Astrocyte (in vitro differentiated cells and primary cell): ENCODE measurements at regions not wholly inside any gene's neighbourhood (a gene's known extent, or its start where the extent isn't known, plus 50 kb on each side); places are given as distances from the start of the nearest gene placed in this dataset.

Experiments used
- DNase-seq: peaks from one replicate; pipeline ENCODE4 v3.0.0-alpha.2; 2010; ENCODE audit warnings: low read depth
- FAIRE-seq: peaks from 2 replicates; lab custom pipeline; 2011; peaks lifted over from hg19 to GRCh38; lab: Jason Lieb, UNC
- H2AFZ ChIP-seq: 2 replicates; pipeline ENCODE4 v1.6.0; 2012; ENCODE audit warnings: low read depth, low read length, inconsistent platforms
- H3K27ac ChIP-seq: 2 replicates; pipeline ENCODE4 v1.5.1; 2011; ENCODE audit warnings: low read depth, low read length, inconsistent platforms
- H3K27me3 ChIP-seq: 2 replicates; pipeline ENCODE4 v1.6.0; 2011; ENCODE audit warnings: low read length, inconsistent platforms; ENCODE audit not compliant: insufficient read depth
- H3K36me3 ChIP-seq: 2 replicates; pipeline ENCODE4 v1.5.1; 2011; ENCODE audit warnings: low read length, inconsistent platforms; ENCODE audit not compliant: insufficient read depth
- H3K4me1 ChIP-seq: 2 replicates; pipeline ENCODE4 v1.5.1; 2011; ENCODE audit warnings: low read length, inconsistent platforms; ENCODE audit not compliant: insufficient read depth
- H3K4me2 ChIP-seq: 2 replicates; pipeline ENCODE4 v1.6.0; 2012; ENCODE audit warnings: low read length, inconsistent platforms
- H3K4me3 ChIP-seq: 2 replicates; pipeline ENCODE4 v1.5.1; 2011; ENCODE audit warnings: low read depth, mild to moderate bottlenecking, low read length, inconsistent platforms; ENCODE audit not compliant: insufficient read depth
- H3K79me2 ChIP-seq: 2 replicates; pipeline ENCODE4 v1.6.0; 2012; ENCODE audit warnings: mild to moderate bottlenecking, low read length, inconsistent platforms; ENCODE audit not compliant: insufficient read depth
- H3K9ac ChIP-seq: 2 replicates; pipeline ENCODE4 v1.6.0; 2012; ENCODE audit warnings: mild to moderate bottlenecking, low read length, inconsistent platforms
- H3K9me3 ChIP-seq: 2 replicates; pipeline ENCODE4 v1.5.1; 2012; ENCODE audit warnings: low read depth, mild to moderate bottlenecking, low read length, inconsistent platforms; ENCODE audit not compliant: insufficient read depth
- H4K20me1 ChIP-seq: 2 replicates; pipeline ENCODE4 v1.6.0; 2012; ENCODE audit warnings: low read length, inconsistent platforms; ENCODE audit not compliant: insufficient read depth
- H3K27ac Mint-ChIP-seq: one replicate; pipeline ENCODE4 v1.8.0; 2021; ENCODE audit warnings: mild to moderate bottlenecking, mixed read lengths; ENCODE audit not compliant: unreplicated experiment
- H3K27me3 Mint-ChIP-seq: one replicate; pipeline ENCODE4 v1.8.0; 2021; ENCODE audit warnings: low read depth, mixed read lengths; ENCODE audit not compliant: unreplicated experiment
- H3K36me3 Mint-ChIP-seq: one replicate; pipeline ENCODE4 v1.8.0; 2021; ENCODE audit warnings: low read depth, mixed read lengths; ENCODE audit not compliant: unreplicated experiment
- H3K4me1 Mint-ChIP-seq: one replicate; pipeline ENCODE4 v1.8.0; 2021; ENCODE audit warnings: low read depth, mixed read lengths; ENCODE audit not compliant: unreplicated experiment
- H3K4me3 Mint-ChIP-seq: one replicate; pipeline ENCODE4 v1.8.0; 2021; ENCODE audit warnings: mild to moderate bottlenecking, moderate library complexity, mixed read lengths; ENCODE audit not compliant: unreplicated experiment
- H3K9me3 Mint-ChIP-seq: one replicate; pipeline ENCODE4 v1.8.0; 2021; ENCODE audit warnings: mild to moderate bottlenecking, mixed read lengths; ENCODE audit not compliant: unreplicated experiment
- CTCF ChIP-seq: IDR thresholded peaks from 2 replicates; pipeline ENCODE4 v1.5.1; 2011; ENCODE audit warnings: low read depth, mild to moderate bottlenecking, inconsistent platforms, low read length, moderate library complexity; ENCODE audit not compliant: insufficient read depth
- EZH2 ChIP-seq: IDR thresholded peaks from 2 replicates; pipeline ENCODE4 v1.6.1; 2012; ENCODE audit warnings: mild to moderate bottlenecking, low read length, inconsistent platforms; ENCODE audit not compliant: insufficient read depth

GRCh38 chr3:178419071-178419470, 117.2 kb upstream of the KCNMB2 start:
- H3K4me1 ChIP-seq = no peaks in the 10 kb centered on the region
- peak overlapping the region; percentile 68 for H2AFZ ChIP-seq
- H3K36me3 ChIP-seq = no peaks in the 10 kb centered on the region
- DNase-seq (peak; percentile 25), FAIRE-seq (no peak)
- no peaks in the 10 kb centered on the region for H3K36me3 Mint-ChIP-seq
- no peaks in the 10 kb centered on the region for H4K20me1 ChIP-seq
- TF ChIP-seq CTCF = no peak
- TF ChIP-seq EZH2 = no peak
- no peaks in the 10 kb centered on the region for H3K9me3 ChIP-seq
- no peak overlapping the region for H3K27ac Mint-ChIP-seq
- H3K4me3 Mint-ChIP-seq = no peak overlapping the region
- no peak overlapping the region for H3K9ac ChIP-seq
- no peaks in the 10 kb centered on the region for H3K9me3 Mint-ChIP-seq
- no peak overlapping the region for H3K4me3 ChIP-seq
- H3K4me2 ChIP-seq = peak overlapping the region; percentile 37
- no peaks in the 10 kb centered on the region for H3K79me2 ChIP-seq
- no peaks in the 10 kb centered on the region for H3K27me3 ChIP-seq
- H3K4me1 Mint-ChIP-seq = no peaks in the 10 kb centered on the region
- no peak overlapping the region for H3K27ac ChIP-seq
- no peaks in the 10 kb centered on the region for H3K27me3 Mint-ChIP-seq

GRCh38 chr3:178420033-178420432, 116.2 kb upstream of the KCNMB2 start:
- Mint-ChIP-seq H3K9me3 (no peaks in the 10 kb centered on the region), H3K4me3 (no peak overlapping the region), H3K27ac (no peak overlapping the region), H3K27me3 (no peaks in the 10 kb centered on the region), H3K36me3 (no peaks in the 10 kb centered on the region), H3K4me1 (no peaks in the 10 kb centered on the region)
- no peak overlapping the region for H2AFZ ChIP-seq
- H3K79me2 ChIP-seq = no peaks in the 10 kb centered on the region
- no peak overlapping the region for H3K4me2 ChIP-seq
- no peak for DNase-seq
- no peak for TF ChIP-seq CTCF
- TF ChIP-seq EZH2 = no peak
- no peaks in the 10 kb centered on the region for H3K4me1 ChIP-seq
- FAIRE-seq = no peak
- no peaks in the 10 kb centered on the region for H3K27me3 ChIP-seq
- no peak overlapping the region for H3K27ac ChIP-seq
- no peaks in the 10 kb centered on the region for H3K9me3 ChIP-seq
- H3K36me3 ChIP-seq = no peaks in the 10 kb centered on the region
- H3K9ac ChIP-seq = no peak overlapping the region
- no peak overlapping the region for H3K4me3 ChIP-seq
- H4K20me1 ChIP-seq = no peaks in the 10 kb centered on the region

DNA sequence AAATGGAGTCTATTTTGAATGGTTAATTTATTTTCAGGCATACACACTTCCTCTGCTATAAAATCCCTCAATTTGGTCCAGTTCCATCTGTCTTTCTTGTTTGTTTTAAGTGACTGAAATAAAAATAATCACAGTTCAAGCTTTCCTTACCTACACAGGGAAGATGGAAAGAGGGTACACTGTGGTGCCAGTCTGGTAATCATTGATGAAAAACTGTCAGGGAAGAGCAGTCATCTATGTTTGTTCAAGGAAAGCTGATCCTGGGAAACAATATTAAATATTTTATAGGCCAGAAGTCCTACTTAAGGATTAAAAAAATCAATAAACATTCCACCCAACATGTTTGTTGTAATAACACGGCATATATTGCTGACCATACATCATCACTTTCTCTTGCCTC, 115.2 kb upstream of the KCNMB2 start:
- Histone ChIP-seq H3K9me3 (no peaks in the 10 kb centered on the region), H3K4me3 (no peak overlapping the region), H3K4me1 (no peaks in the 10 kb centered on the region), H3K79me2 (no peaks in the 10 kb centered on the region), H3K27ac (no peak overlapping the region), H4K20me1 (no peaks in the 10 kb centered on the region), H3K27me3 (no peaks in the 10 kb centered on the region), H3K9ac (no peak overlapping the region), H2AFZ (no peak overlapping the region), H3K36me3 (no peaks in the 10 kb centered on the region), H3K4me2 (no peak overlapping the region)
- no peak for FAIRE-seq
- no peaks in the 10 kb centered on the region for H3K27me3 Mint-ChIP-seq
- no peaks in the 10 kb centered on the region for H3K36me3 Mint-ChIP-seq
- H3K27ac Mint-ChIP-seq = no peak overlapping the region
- TF ChIP-seq EZH2 (no peak), CTCF (no peak)
- H3K9me3 Mint-ChIP-seq = no peaks in the 10 kb centered on the region
- H3K4me3 Mint-ChIP-seq = no peak overlapping the region
- DNase-seq = no peak
- H3K4me1 Mint-ChIP-seq = no peaks in the 10 kb centered on the region
